GM12801 (cell line): ENCODE measurements at regions not wholly inside any gene's neighbourhood (a gene's known extent, or its start where the extent isn't known, plus 50 kb on each side); places are given as distances from the start of the nearest gene placed in this dataset.

Experiments
- TF ChIP-seq, protein P1 (sequence below): IDR thresholded peaks from one replicate; pipeline ENCODE4 v1.5.1; 2011; ENCODE audit warnings: control low read depth; ENCODE audit not compliant: insufficient read length; ENCODE audit errors: extremely low read depth

DNA sequence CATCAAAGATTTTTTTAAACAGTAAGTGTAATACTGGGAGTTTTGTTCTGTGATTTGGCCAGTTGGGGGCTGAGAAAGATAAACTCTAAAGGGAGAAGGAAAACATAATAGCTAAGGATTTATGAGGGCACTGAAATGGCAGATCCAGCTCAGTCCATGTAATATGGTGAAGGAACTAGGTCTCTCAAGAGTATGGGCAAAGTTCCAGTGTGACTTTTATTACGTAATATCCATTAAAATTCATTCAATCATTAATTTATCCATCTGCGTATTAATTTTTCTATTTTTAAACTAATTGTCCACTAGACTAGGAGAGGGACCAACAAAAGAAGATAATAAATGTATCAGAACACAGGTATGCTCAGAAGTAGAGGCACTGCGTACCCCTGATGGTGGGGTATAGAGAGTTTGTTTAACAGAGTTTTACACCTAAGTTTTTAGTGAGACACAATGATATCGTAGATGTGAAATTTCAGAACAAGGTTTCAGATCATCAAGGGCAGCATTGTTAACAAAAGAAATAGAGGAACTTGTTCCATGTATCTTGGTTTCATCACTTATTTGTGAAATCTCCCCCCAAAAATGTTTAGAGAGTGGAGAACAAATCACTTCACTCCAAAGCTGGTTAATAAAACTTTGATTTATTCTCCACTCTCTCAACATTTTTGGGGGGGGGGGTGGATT is 351.1 kb downstream of the GRXCR1 start:
- TF ChIP-seq, protein P1, sequence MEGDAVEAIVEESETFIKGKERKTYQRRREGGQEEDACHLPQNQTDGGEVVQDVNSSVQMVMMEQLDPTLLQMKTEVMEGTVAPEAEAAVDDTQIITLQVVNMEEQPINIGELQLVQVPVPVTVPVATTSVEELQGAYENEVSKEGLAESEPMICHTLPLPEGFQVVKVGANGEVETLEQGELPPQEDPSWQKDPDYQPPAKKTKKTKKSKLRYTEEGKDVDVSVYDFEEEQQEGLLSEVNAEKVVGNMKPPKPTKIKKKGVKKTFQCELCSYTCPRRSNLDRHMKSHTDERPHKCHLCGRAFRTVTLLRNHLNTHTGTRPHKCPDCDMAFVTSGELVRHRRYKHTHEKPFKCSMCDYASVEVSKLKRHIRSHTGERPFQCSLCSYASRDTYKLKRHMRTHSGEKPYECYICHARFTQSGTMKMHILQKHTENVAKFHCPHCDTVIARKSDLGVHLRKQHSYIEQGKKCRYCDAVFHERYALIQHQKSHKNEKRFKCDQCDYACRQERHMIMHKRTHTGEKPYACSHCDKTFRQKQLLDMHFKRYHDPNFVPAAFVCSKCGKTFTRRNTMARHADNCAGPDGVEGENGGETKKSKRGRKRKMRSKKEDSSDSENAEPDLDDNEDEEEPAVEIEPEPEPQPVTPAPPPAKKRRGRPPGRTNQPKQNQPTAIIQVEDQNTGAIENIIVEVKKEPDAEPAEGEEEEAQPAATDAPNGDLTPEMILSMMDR: no peak

GRCh38 chr4:43244688-43245382 is 352.3 kb downstream of the GRXCR1 start:
- TF ChIP-seq, protein P1: no peak

DNA sequence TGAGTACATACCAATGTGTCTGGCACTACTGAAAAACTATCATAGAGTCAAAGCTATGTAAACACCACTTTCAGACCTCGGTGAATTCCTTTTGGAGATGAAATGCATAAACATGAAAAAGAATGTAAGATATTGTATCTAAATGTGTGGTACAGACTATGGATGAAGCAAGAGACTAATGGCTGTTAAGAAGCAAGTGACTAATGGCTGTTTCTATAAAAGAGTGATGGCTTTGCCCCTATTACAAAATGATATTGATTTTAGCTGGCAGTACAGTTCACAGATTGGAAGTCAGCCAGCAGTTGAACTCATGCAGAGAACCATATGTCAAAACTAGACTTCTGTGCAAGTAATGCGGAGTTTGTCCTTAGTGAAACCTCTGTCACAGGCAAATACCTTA is 359.3 kb downstream of the GRXCR1 start:
- TF ChIP-seq, protein P1: no peak

- TF ChIP-seq, protein P1: no peak
Observed at GRCh38 chr4:43253541-43253940, 361.0 kb downstream of the GRXCR1 start.

- TF ChIP-seq, protein P1: no peak
Observed at GRCh38 chr4:43264730-43265129, 372.2 kb downstream of the GRXCR1 start.

- TF ChIP-seq, protein P1: no peak
Observed at GRCh38 chr4:43271946-43272345, 379.4 kb downstream of the GRXCR1 start.

DNA sequence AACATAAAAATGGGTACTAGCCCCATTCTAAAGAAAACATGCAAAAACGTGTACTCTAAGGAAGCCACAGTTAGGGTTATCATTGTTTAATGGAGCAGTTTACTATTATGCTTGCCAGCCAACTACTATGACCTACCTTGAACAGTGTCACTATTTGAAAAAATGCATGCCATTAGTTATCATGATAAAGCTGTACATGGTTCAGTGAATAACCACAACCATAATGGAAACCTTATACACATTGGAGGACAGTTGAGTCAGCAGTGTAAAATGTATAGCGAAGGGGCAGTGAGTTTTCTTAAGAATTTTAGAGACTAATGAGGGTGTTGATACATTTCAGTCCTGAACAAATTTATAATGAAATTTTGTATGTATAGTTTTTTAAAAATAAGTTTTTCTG is 381.9 kb downstream of the GRXCR1 start:
- TF ChIP-seq, protein P1: no peak
